GM21619 (cell line): ENCODE measurements at regions not wholly inside any gene's neighbourhood (a gene's known extent, or its start where the extent isn't known, plus 50 kb on each side); places are given as distances from the start of the nearest gene placed in this dataset.
"Not testable (repeated sequence)": the region's sequence is repeated elsewhere in the genome, so short reads cannot be mapped to it uniquely, and the experiment has no call there.

Experiments
- ATAC-seq: cut with Tn5 transposase; IDR thresholded peaks from one replicate; pipeline ENCODE4 v1.9.1; 2021; ENCODE audit not compliant: unreplicated experiment

DNA sequence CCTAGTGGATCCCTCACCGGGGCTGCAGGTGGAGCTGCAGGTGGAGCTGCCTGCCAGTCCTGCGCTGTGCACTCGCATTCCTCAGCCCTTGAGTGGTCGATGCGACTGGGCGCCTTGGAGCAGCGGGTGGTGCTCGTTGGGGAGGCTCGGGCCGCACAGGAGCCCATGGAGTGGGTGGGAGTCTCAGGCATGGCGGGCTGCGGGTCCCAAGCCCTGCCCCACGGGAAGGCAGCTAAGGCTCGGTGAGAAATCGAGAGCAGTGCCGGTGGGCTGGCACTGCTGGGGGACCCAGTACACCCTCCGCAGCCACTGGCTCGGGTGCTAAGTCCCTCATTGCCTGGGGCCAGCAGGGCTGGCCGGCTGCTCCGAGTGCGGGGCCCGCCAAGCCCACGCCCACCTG, 351.8 kb upstream of the CITED2 start:
- ATAC-seq = not testable (repeated sequence)

DNA sequence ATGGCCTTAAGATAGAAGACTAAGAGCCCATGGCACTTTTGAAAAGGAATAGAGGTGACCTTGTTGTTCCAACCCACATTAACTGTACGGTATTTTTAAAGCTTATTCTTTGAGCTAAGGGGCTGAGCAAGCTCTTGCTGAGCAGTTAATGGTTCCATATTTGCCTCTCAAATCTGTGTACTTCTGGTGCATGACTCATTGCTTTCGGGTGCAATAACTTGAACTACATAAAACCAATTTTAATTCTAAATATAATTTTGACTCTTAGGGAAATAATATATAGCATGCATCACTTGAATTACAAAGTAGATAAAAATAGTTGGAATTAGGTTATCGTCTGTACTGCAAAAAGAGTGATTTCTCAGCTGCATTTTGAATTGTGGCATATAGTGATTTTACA, 348.1 kb upstream of the CITED2 start:
- ATAC-seq = no peak

DNA sequence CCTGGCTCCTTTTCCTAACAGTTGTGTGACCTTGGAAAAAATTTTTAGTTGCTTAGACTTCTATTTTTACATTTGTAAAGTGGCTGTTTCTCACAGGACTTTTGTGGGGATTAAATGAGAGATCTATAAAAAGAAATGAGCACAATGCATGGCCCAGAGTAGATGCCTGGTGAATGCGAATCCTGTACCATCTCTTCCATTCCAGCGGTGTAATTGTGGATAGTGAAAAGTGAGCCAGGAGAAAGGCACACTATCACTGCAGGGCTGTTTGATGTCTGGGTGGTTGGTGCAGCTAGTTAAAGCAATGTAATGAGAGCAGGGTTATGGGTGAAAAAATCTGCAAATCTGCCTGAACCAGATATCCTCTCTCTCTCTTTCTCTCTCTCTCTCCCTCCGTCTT, 347.5 kb upstream of the CITED2 start:
- no peak for ATAC-seq

DNA sequence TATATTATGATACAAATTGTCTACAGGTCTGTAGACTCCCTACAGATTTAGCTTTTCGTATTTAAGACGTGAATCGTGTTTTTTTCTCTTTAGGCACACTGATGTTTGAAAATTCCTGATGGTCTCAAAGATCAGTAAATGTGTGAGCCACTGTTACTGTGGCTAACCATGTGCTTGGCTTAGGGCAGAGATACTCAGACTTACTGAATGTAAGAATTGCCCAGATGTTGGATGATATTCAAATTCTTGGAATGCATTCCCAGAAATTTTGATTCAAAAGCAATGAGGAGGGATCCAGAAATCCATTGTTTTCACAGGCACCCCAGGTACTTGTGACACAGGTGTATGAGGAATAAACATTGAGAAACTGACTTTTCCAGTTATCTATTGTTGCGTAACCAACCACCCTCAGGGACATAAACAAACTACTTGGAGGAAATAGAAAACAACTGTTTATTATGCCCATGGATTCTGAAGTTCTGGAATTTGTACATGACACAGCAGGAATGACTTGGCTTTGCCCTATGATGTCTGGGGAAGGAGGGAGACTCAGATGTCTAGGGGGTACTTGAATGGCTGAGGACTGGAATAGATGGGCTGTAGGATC, 339.6 kb upstream of the CITED2 start:
- no peak for ATAC-seq

GRCh38 chr6:139713424-139713823, 339.0 kb upstream of the CITED2 start:
- no peak for ATAC-seq

DNA sequence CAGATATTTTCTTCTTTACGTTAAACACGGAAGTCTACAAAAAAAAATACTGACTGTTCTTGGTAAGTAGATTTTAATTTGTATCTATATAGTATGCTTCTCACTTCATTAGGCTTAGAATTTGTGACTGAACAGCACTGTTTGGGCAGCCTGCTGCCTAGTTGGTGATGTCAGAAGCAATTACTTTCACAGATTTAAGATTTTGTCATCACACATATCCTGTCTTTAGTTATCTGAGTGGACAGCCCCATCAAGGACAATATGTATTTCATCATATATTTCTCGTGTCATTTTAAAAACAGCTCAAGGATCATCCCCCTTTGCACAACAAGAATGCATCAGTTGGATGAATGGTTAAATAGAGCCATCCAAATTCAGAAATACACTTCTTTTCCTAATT, 338.4 kb upstream of the CITED2 start:
- ATAC-seq = no peak

DNA sequence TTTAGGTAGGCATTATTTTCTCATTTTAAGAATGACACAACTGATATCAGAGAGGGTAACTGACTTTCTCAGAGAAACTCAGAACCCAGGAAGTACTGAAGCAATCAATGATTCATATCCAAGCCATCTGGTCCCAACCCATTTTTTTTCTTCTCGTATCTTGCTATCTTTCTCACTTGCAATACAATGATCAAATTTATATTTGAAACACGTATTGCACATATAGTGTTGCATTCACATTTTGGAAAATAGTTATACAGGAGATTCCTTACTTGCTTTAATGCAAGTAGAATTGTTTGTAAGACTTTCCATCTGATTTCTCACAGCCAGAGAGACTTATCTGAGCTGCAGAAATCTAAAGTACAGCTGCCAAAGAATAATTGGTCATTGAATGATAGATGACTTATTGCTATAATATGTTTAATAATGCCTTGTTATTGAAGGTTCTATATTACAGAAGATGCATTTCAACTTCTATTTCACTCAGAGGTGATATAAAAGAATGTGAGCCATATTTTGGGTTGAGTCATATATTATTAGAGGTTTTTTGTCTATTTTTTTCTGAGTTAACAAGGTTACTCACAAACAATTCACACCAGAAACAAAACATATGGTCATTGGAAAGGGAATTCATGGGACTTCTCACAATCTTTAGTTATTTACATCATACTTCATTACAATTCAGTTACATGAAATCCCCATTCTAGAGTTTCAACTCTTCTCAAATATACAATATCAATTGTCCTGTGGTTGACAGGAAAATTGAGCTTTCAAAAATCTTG, 337.5 kb upstream of the CITED2 start:
- ATAC-seq = no peak

DNA sequence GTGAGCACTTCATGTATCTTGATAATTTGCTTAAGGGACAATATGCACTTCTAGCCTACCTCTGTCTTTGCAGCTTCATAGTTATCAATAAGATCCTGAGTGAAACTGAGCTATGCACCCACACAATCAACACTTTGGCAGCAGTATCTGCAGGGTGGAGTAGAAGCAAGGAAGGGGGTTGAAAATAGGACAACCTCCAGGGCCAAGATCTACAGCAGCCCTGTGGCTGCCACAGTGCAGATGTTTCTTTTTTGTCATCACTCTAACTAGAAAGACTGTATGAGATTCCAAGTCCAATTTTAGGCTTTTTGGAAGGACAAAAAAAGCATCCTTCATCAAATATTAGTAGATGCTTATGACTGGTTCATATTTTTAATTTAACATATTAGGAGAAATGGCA, 336.1 kb upstream of the CITED2 start:
- ATAC-seq = no peak

DNA sequence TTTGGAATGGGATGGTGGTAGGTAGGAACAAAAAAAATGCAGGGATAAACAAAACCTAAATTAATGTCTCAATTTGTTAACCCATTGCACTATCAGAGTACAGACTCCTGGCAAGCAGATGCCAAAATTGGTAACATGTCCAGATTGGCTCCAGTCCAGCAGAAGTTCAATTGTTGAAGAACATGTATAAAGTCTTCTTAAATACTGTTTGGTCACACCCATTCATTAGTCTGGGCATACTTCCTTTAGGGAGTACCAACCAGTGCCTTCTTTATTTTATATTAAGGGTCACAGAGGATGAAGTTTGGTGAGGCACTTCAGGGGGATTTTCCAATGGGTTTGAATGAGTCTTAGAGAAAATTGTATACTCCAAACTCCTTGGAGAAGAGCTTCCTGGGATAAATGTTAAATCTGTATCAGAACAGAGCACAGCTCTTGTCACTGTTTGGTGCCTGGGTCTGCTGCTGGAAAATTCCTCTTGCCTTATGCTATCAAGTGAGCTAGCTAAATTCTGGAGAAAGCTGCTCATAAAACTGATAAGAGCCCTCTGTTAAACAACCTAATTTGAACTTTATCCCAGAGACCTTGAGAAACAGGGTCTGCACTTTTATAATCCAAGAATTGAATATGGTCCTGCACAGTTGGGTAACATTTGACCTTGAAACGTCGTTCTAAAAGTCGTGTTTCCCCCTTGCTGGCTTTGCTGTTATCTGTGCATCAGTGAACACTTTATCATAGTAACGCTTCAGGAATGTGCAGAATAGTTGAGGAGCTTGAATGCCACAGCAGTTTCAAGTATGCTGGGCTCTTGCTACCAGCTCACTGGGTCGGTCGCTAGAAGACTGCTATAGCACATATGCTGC, 334.1 kb upstream of the CITED2 start:
- ATAC-seq = no peak

DNA sequence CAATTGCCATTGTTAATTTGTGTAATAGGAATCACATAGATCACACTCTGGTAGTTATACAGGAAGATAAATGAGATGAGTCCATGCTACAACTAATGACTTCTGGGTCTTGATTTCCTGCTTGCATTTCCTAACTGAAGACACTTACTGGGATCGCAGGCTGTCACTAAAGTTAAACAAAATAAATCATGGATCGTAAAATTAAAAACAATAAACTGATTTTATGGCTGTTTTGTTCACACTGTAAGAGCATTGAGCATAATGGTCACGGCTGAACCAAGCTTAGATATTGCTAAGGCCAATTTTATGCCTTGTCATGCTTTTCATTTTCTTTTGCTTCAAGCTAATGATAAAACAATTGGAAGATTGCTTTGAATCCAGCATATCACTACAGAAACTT, 332.5 kb upstream of the CITED2 start:
- ATAC-seq = no peak

DNA sequence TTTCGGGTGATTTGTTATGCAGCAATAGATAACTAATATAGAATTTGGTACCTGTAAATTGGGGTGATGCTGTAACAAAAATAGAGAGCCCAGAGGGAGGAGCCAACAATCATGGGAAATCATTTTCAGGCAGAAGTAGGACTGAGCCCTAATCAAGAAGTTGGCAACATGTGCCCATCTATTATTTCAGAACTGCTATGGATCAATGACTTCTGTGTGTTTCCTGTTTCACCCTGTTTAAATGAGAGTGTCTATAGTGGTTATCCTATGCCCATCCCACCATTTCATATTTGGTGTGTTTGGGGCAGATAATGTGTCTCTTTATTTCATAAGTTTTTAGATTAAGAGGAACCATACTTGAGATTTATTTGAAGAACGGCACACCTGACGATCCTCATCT, 330.8 kb upstream of the CITED2 start:
- ATAC-seq = no peak

GRCh38 chr6:139703780-139704179, 329.3 kb upstream of the CITED2 start:
- no peak for ATAC-seq

DNA sequence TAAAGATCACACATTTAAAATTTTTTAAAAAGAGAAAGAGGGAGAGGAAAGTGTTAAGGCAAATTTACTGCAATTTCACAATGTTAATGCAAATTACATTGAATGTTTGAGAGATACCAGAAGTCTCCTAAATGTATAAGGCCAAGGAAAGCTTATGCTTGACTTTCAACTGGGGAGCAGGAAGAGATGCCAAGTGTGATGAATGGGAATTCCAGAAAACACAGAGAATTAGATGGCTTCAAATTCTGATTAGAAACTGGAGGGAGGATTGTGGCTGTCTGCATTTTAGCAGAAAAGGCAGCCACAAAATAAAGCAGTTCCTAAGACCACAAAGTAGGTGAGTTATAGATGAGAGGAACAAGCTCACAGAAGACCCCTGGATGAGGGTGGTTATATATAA, 328.3 kb upstream of the CITED2 start:
- no peak for ATAC-seq

DNA sequence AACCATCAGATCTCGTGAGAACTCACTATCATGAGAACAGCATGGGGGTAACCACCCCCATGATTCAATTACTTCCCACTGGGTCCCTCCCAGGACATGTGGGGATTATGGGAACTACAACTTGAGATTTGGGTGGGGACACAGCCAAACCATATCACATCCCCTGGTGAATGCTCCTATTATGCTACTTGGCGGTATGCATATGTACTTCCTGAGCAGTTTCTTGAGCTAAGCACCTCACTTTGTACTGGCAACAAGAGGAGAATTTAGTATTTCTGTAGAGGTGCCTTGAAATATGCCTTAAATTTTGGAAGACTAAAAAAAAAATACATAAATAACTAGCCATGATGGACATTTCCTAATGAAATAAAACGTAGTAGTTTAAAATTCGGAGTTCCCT, 327.2 kb upstream of the CITED2 start:
- no peak for ATAC-seq

DNA sequence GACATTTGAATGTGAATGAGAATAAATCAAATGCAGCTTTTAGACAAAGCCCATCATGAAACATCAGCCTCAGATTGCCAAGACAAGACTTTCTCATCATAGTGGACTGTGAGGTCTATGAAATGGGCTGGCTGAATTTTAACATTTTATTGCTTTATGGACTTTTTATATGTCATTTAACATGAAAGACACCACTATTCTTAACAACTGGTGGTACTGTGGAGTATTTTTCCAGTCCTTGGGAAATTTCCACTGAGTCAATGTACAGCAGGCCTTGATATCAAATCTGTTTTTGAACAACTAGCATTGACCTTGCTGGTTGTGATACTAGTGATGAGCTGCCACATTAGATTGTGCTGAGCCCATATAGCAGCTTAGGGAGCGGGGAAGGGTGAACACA, 326.6 kb upstream of the CITED2 start:
- ATAC-seq = no peak

DNA sequence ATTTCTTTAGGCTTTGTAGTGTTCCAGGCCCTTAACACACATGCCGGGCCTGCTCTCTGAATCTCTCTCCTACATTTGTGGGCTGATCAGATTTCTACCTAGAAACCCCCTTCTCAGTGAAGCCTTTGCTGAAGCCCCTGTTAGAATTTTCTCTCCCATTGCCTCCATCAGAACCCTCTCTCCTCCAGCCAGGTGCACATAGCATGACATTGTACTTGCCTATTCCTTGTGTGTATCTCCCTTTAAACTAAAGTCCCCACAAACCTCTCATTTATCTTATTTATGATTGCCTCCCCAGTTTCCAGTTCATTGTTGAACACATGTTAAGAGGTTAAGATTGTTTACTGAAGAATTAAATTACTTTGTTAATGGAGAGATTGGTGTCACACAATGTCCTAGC, 325.5 kb upstream of the CITED2 start:
- ATAC-seq = no peak

DNA sequence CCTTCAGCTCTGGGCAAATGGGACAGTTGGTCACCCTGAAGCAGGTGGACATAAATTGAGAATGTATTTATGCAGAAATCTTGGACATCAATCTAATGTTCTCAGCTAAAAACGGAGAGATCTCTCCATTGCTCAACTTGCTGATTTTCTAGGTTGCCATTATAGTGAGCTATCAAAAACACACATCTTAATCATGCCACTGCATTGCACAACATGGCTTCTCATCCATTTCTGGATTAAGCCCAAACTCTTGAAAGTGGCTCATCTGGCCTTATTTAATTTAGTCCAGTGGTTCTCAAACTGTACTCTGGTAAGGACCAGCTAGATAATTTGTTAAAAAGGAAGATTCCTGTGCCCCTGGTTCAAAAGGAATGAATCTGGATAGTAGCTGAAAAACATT, 324.9 kb upstream of the CITED2 start:
- no peak for ATAC-seq

DNA sequence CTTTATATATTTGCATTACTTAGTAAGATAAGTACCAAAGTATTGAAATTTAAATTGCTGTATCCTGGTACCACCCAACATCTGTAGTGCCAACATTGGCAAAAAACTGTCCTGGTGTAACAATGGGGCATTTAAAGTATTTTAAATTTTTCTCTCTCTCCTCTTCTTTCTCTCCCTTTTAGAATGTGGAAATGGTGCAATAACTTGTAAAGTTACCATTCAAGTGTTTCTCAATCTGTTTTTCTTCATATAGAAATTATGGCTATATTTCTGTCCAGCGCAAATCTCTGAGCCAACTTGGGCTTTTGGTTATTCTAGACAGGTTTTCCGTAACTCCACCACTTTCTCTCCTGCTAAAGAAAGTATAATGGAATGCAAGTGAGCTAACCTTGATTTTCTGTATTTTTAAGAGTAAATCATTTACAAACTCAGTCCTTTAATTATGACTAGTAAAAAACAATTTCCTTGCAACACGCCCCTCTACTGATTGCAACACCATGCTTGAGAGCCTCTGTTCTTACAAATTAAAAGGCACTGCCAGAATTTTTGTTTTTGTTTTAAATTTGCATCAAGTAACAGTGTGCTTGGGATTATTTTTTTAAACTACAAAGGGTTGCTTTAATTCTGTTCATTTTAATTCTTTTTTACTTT, 324.2 kb upstream of the CITED2 start:
- no peak for ATAC-seq

DNA sequence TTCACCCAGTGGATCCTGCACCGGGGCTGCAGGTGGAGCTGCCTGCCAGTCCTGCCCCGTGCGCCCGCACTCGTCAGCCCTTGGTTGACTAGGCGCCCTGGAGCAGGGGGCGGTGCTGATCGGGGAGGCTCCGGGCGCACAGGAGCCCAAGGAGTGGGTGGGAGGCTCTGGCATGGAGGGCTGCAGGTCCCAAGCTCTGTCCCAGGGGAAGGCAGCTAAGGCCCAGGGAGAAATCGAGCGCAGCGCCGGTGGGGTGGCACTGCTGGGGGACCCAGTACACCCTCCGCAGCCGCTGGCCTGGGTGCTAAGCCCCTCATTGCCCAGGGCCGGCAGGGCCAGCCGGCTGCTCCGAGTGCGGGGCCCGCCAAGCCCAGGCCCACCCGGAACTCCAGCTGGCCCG, 323.4 kb upstream of the CITED2 start:
- not testable (repeated sequence) for ATAC-seq

DNA sequence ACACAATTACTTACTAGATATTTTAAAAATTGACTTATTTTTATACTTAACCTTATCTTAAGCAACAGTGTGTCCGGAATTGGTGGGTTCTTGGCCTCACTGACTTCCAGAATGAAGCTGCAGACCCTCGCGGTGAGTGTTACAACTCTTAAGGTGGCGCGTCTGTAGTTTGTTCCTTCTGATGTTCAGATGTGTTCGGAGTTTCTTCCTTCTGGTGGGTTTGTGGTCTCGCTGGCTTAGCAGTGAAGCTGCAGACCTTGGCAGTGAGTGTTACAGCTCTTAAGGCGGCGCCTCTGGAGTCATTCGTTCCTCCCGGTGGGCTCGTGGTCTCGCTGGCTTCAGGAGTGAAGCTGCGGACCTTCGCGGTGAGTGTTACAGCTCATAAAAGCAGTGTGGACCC, 322.5 kb upstream of the CITED2 start:
- ATAC-seq = not testable (repeated sequence)

DNA sequence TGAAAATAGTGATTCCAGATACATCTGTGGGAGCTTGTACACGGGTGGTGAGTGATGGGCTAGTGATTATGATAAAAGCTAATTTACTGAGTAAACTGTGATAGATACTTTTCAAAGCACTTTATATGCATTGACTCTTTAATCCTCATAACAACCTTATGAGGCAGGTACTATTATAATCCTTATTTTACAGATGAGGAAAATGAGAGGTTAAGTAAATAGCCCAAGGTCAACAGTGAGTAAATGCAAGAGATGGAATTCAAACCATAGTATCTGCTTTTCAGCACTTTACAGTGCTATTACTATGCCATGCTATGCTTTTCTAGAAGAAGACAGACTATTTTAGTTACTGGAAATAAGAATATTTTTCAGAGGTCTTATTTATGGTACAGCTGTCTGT, 320.9 kb upstream of the CITED2 start:
- ATAC-seq = no peak
